IMR-90 (cell line): ENCODE measurements at regions not wholly inside any gene's neighbourhood (a gene's known extent, or its start where the extent isn't known, plus 50 kb on each side); places are given as distances from the start of the nearest gene placed in this dataset.

Source experiments
- ATAC-seq: fragments of 200-7000 bp; cut with Tn5 transposase; 2 replicates; pipeline ENCODE4 v1.9.1; 2020; ENCODE audit warnings: low read depth, mild to moderate bottlenecking, moderate library complexity
- BruUV-seq: library from RNA; stranded (reverse); fragments of 400-500 nt; replicated peaks from 2 replicates; lab custom pipeline; 2021; lab: Mats Ljungman, UMichigan
- CTCF ChIA-PET: fragments of 300-600 bp; formaldehyde crosslinking; extraction: SDS; loops from one replicate; lab custom pipeline; 2021; ENCODE audit warnings: antibody characterized with exemption; lab: Yijun Ruan, JAX
- POLR2A ChIA-PET: fragments of 300-600 bp; sonication (Branson Sonifier 250); formaldehyde crosslinking; loops from one replicate; lab custom pipeline; 2022; ENCODE audit warnings: antibody characterized with exemption; ENCODE audit not compliant: unreplicated experiment; lab: Charles Lee
- DNase-seq: peaks from one replicate; pipeline ENCODE4 v3.0.0; 2013
- H2AFZ ChIP-seq: replicated peaks from 2 replicates; pipeline ENCODE3; 2013; ENCODE audit warnings: low read length, mild to moderate bottlenecking; ENCODE audit not compliant: poor library complexity
- H2AK5ac ChIP-seq: 2 replicates; pipeline ENCODE4 v1.6.1; 2013; ENCODE audit warnings: low read depth, low read length, inconsistent platforms
- H2AK9ac ChIP-seq: replicated peaks from 2 replicates; pipeline ENCODE3; 2013; ENCODE audit warnings: mild to moderate bottlenecking, low read depth, low read length, moderate library complexity; ENCODE audit not compliant: poor library complexity
- H2BK120ac ChIP-seq: 2 replicates; pipeline ENCODE4 v1.6.1; 2013; ENCODE audit warnings: low read depth, low read length, inconsistent platforms
- H2BK15ac ChIP-seq: 3 replicates; pipeline ENCODE4 v1.6.1; 2013; ENCODE audit warnings: low read depth, low read length, inconsistent platforms
- H2BK20ac ChIP-seq: 2 replicates; pipeline ENCODE4 v1.6.1; 2013; ENCODE audit warnings: low read depth, mild to moderate bottlenecking, inconsistent platforms, low read length, moderate library complexity
- H2BK5ac ChIP-seq: 2 replicates; pipeline ENCODE4 v1.6.1; 2013; ENCODE audit warnings: mild to moderate bottlenecking, low read depth, low read length, inconsistent platforms; ENCODE audit not compliant: poor library complexity, severe bottlenecking
- H3K14ac ChIP-seq: replicated peaks from 2 replicates; pipeline ENCODE4 v1.6.1; 2013; ENCODE audit warnings: low read depth, low read length, inconsistent platforms
- H3K18ac ChIP-seq: 2 replicates; pipeline ENCODE4 v1.6.1; 2013; ENCODE audit warnings: low read depth, low read length, control low read depth
- H3K23ac ChIP-seq: 2 replicates; pipeline ENCODE4 v1.6.1; 2013; ENCODE audit warnings: low read depth, low read length, inconsistent platforms
- H3K27ac ChIP-seq: 2 replicates; pipeline ENCODE4 v1.5.1; 2013; ENCODE audit warnings: mild to moderate bottlenecking, control low read depth, low read length; ENCODE audit not compliant: insufficient read depth
- H3K27me3 ChIP-seq: 2 replicates; pipeline ENCODE4 v1.6.1; 2013; ENCODE audit warnings: low read length; ENCODE audit not compliant: control insufficient read depth, insufficient read depth
- H3K36me3 ChIP-seq: 2 replicates; pipeline ENCODE4 v1.6.1; 2013; ENCODE audit warnings: low read length, mixed read lengths; ENCODE audit not compliant: control insufficient read depth, insufficient read depth
- H3K4ac ChIP-seq: 2 replicates; pipeline ENCODE4 v1.6.1; 2013; ENCODE audit warnings: low read depth, low read length, inconsistent platforms
- H3K4me1 ChIP-seq: 2 replicates; pipeline ENCODE4 v1.6.1; 2013; ENCODE audit warnings: low read length, mixed read lengths; ENCODE audit not compliant: control insufficient read depth, insufficient read depth
- H3K4me2 ChIP-seq: 2 replicates; pipeline ENCODE4 v1.6.1; 2013; ENCODE audit warnings: low read depth, mild to moderate bottlenecking, control low read depth, low read length, moderate library complexity
- H3K4me3 ChIP-seq: 2 replicates; pipeline ENCODE4 v1.5.1; 2013; ENCODE audit warnings: low read depth, mild to moderate bottlenecking, control low read depth, low read length, moderate library complexity; ENCODE audit not compliant: insufficient read depth
- H3K56ac ChIP-seq: 2 replicates; pipeline ENCODE4 v1.6.1; 2013; ENCODE audit warnings: low read length, inconsistent platforms; ENCODE audit not compliant: insufficient read depth; ENCODE audit errors: extremely low read depth
- H3K79me1 ChIP-seq, 2 experiments: 2 replicates each; pipeline ENCODE4 v1.6.1; 2013; ENCODE audit warnings: low read length in 2 of 2, inconsistent platforms in 1 of 2, low read depth in 1 of 2
- H3K9ac ChIP-seq: 2 replicates; pipeline ENCODE4 v1.6.1; 2013; ENCODE audit warnings: low read depth, low read length, control low read depth
- H3K9me1 ChIP-seq: 2 replicates; pipeline ENCODE4 v1.6.1; 2013; ENCODE audit warnings: low read length, inconsistent platforms; ENCODE audit not compliant: insufficient read depth
- H3K9me3 ChIP-seq: 2 replicates; pipeline ENCODE4 v1.6.1; 2013; ENCODE audit warnings: low read length; ENCODE audit not compliant: control insufficient read depth, insufficient read depth
- H4K20me1 ChIP-seq: 2 replicates; pipeline ENCODE4 v1.6.1; 2013; ENCODE audit warnings: low read length, inconsistent platforms; ENCODE audit not compliant: insufficient read depth
- H4K5ac ChIP-seq: 2 replicates; pipeline ENCODE4 v1.6.1; 2013; ENCODE audit warnings: mild to moderate bottlenecking, low read depth, low read length, control low read depth
- H4K8ac ChIP-seq, 2 experiments: 2 replicates each; pipeline ENCODE4 v1.6.1; 2013; ENCODE audit warnings: low read depth in 2 of 2, low read length in 2 of 2, control low read depth in 1 of 2, inconsistent platforms in 1 of 2
- H4K91ac ChIP-seq: 2 replicates; pipeline ENCODE4 v1.6.1; 2013; ENCODE audit warnings: low read depth, low read length, inconsistent platforms; ENCODE audit not compliant: insufficient read depth
- BHLHE40 ChIP-seq: fragments of 150-350 bp; IDR thresholded peaks from 2 replicates; pipeline ENCODE4 v1.6.1; 2016; ENCODE audit warnings: mild to moderate bottlenecking, low read depth, low read length
- CEBPB ChIP-seq: IDR thresholded peaks from 2 replicates; pipeline ENCODE4 v1.6.1; 2012; ENCODE audit warnings: low read depth, low read length, improper control_type of control experiment
- CHD1 ChIP-seq: IDR thresholded peaks from 2 replicates; pipeline ENCODE4 v1.6.1; 2012; ENCODE audit warnings: low read depth, low read length, improper control_type of control experiment
- FOS ChIP-seq: fragments of 150-350 bp; IDR thresholded peaks from 2 replicates; pipeline ENCODE4 v1.6.1; 2016; ENCODE audit warnings: low read depth, low read length
- MAFK ChIP-seq: IDR thresholded peaks from 2 replicates; pipeline ENCODE4 v1.6.1; 2012; ENCODE audit warnings: low read depth, low read length, improper control_type of control experiment
- MAZ ChIP-seq: IDR thresholded peaks from 2 replicates; pipeline ENCODE4 v1.6.1; 2012; ENCODE audit warnings: low read depth, mild to moderate bottlenecking, low read length, improper control_type of control experiment, moderate library complexity, borderline replicate concordance
- MXI1 ChIP-seq: IDR thresholded peaks from 2 replicates; pipeline ENCODE4 v1.6.1; 2012; ENCODE audit warnings: low read depth, mild to moderate bottlenecking, low read length, moderate library complexity, borderline replicate concordance
- NFE2L2 ChIP-seq: fragments of 150-350 bp; IDR thresholded peaks from 2 replicates; pipeline ENCODE4 v1.6.1; 2016; ENCODE audit warnings: low read depth, mild to moderate bottlenecking, low read length
- POLR2A ChIP-seq: IDR thresholded peaks from 2 replicates; pipeline ENCODE4 v1.6.1; 2012; ENCODE audit warnings: mild to moderate bottlenecking, low read depth, low read length
- RAD21 ChIP-seq: IDR thresholded peaks from 2 replicates; pipeline ENCODE4 v1.6.1; 2012; ENCODE audit warnings: low read length, improper control_type of control experiment
- RCOR1 ChIP-seq: IDR thresholded peaks from 2 replicates; pipeline ENCODE4 v1.6.1; 2012; ENCODE audit warnings: mild to moderate bottlenecking, low read length, improper control_type of control experiment; ENCODE audit not compliant: insufficient replicate concordance
- RFX5 ChIP-seq: IDR thresholded peaks from 2 replicates; pipeline ENCODE4 v1.8.0; 2012; ENCODE audit warnings: low read depth, mild to moderate bottlenecking, low read length, moderate library complexity
- SMC3 ChIP-seq: fragments of 150-350 bp; IDR thresholded peaks from 2 replicates; pipeline ENCODE4 v1.6.1; 2016; ENCODE audit warnings: low read depth, mild to moderate bottlenecking, antibody characterized with exemption, low read length, moderate library complexity
- dilution Hi-C: fragments of 300-500 bp; cut with HindIII; formaldehyde crosslinking; loops from one replicate; pipeline ENCODE4 v1.14.3; 2018; ENCODE audit warnings: low sequenced_read_pairs; ENCODE audit not compliant: unreplicated experiment
- in situ Hi-C: fragments of 300-500 bp; cut with MboI; formaldehyde crosslinking; loops from 3 replicates; pipeline ENCODE4 v1.14.3; 2019; ENCODE audit warnings: low sequenced_read_pairs, inconsistent platforms, mixed read lengths
- intact Hi-C: fragments of 100-400 bp; cut with micrococcal nuclease; formaldehyde crosslinking; loops from 2 replicates; pipeline ENCODE4 v1.10.0; 2022
- TF ChIP-seq, protein P1 (sequence below): fragments of 150-350 bp; IDR thresholded peaks from 2 replicates; pipeline ENCODE4 v1.6.1; 2016; ENCODE audit warnings: low read depth, mild to moderate bottlenecking, low read length, moderate library complexity, borderline replicate concordance
- TF ChIP-seq, protein P2 (sequence below): conservative IDR thresholded peaks from 2 replicates; pipeline ENCODE4 v1.5.1; 2012; ENCODE audit warnings: mild to moderate bottlenecking, low read depth, low read length, improper control_type of control experiment
- TF ChIP-seq, protein P3 (sequence below): fragments of 150-350 bp; IDR thresholded peaks from 2 replicates; pipeline ENCODE4 v1.6.1; 2017; ENCODE audit warnings: mild to moderate bottlenecking, antibody characterized with exemption, low read length, low read depth

DNA sequence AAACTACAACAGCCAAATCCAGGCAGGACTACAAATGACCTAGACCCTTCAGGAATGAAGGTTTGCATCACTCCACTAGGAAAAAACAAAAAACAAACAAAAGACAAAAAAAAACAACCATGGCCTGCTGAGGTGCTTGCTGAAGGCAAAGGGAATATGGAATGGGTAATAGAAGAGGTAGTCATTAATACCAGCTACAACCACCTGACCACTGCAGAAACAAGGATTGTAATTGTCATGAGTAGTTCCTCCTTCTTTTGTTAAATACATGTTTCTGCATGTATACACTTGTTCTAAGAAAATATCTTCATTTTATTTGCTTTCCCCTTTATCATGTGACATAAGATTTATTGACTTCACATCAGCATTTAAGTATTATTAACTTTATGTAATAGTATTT is 409.8 kb upstream of the GRID2 start:
- dilution Hi-C loops: no loop called here
- Histone ChIP-seq H3K9me1 (no peaks in the 10 kb centered on the region), H2BK120ac (no peak overlapping the region), H2AK9ac (no peak overlapping the region), H2BK15ac (no peak overlapping the region), H3K14ac (no peak overlapping the region), H3K9ac (no peak overlapping the region), H3K27me3 (no peaks in the 10 kb centered on the region), H3K56ac (no peak overlapping the region), H2AK5ac (no peak overlapping the region), H4K91ac (no peak overlapping the region), H2BK5ac (no peak overlapping the region), H3K18ac (no peak overlapping the region), H3K36me3 (no peaks in the 10 kb centered on the region), H3K4ac (no peak overlapping the region), H3K4me2 (no peak overlapping the region), H4K5ac (no peak overlapping the region), H2AFZ (no peak overlapping the region), H4K20me1 (no peaks in the 10 kb centered on the region), H3K79me1 (no peaks in the 10 kb centered on the region), H3K23ac (no peak overlapping the region), H3K27ac (no peak overlapping the region), H3K9me3 (peaks cover 3% of the 10 kb centered on the region; the same call in 1 of the 2 replicates), H4K8ac (no peak overlapping the region), H3K4me3 (no peak overlapping the region), H3K4me1 (no peaks in the 10 kb centered on the region), H2BK20ac (no peak overlapping the region)
- POLR2A ChIA-PET: no interaction called here
- BruUV-seq: no TSS peak
- no peak for ATAC-seq
- intact Hi-C loops: no loop called here
- no peak for DNase-seq
- in situ Hi-C loops: no loop called here
- no peak for TF ChIP-seq RCOR1
- no peak for TF ChIP-seq FOS
- no peak for TF ChIP-seq MXI1
- TF ChIP-seq SMC3: no peak
- no peak for TF ChIP-seq NFE2L2
- TF ChIP-seq CHD1: no peak
- TF ChIP-seq, protein P1, sequence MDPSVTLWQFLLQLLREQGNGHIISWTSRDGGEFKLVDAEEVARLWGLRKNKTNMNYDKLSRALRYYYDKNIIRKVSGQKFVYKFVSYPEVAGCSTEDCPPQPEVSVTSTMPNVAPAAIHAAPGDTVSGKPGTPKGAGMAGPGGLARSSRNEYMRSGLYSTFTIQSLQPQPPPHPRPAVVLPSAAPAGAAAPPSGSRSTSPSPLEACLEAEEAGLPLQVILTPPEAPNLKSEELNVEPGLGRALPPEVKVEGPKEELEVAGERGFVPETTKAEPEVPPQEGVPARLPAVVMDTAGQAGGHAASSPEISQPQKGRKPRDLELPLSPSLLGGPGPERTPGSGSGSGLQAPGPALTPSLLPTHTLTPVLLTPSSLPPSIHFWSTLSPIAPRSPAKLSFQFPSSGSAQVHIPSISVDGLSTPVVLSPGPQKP: no peak
- TF ChIP-seq MAFK: no peak
- TF ChIP-seq BHLHE40: no peak
- no peak for TF ChIP-seq POLR2A
- no peak for TF ChIP-seq RFX5
- no peak for TF ChIP-seq MAZ
- no peak for TF ChIP-seq CEBPB
- TF ChIP-seq, protein P2, sequence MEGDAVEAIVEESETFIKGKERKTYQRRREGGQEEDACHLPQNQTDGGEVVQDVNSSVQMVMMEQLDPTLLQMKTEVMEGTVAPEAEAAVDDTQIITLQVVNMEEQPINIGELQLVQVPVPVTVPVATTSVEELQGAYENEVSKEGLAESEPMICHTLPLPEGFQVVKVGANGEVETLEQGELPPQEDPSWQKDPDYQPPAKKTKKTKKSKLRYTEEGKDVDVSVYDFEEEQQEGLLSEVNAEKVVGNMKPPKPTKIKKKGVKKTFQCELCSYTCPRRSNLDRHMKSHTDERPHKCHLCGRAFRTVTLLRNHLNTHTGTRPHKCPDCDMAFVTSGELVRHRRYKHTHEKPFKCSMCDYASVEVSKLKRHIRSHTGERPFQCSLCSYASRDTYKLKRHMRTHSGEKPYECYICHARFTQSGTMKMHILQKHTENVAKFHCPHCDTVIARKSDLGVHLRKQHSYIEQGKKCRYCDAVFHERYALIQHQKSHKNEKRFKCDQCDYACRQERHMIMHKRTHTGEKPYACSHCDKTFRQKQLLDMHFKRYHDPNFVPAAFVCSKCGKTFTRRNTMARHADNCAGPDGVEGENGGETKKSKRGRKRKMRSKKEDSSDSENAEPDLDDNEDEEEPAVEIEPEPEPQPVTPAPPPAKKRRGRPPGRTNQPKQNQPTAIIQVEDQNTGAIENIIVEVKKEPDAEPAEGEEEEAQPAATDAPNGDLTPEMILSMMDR: no peak
- TF ChIP-seq, protein P3, sequence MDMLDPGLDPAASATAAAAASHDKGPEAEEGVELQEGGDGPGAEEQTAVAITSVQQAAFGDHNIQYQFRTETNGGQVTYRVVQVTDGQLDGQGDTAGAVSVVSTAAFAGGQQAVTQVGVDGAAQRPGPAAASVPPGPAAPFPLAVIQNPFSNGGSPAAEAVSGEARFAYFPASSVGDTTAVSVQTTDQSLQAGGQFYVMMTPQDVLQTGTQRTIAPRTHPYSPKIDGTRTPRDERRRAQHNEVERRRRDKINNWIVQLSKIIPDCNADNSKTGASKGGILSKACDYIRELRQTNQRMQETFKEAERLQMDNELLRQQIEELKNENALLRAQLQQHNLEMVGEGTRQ: no peak
- TF ChIP-seq RAD21: no peak
- CTCF ChIA-PET: no interaction called here
